ENCODE measurements at regions not wholly inside any gene's neighbourhood (a gene's known extent, or its start where the extent isn't known, plus 50 kb on each side); places are given as distances from the start of the nearest gene placed in this dataset.

GRCh38 chr20:21622097-21622857, 83.2 kb upstream of the PAX1 start:
- H3K4me2 ChIP-seq, result no peak overlapping the region
- no peak for TF ChIP-seq CREB1 (CRISPR knock-in tag; IDR thresholded peaks at IDR 0.05; ENCODE audit: low read depth)
- H3K79me2 ChIP-seq (replicated peaks; ENCODE audit: insufficient read depth), result no peaks in the 10 kb centered on the region
- 0 out of 2 replicates have a peak overlapping the region, but pooled peaks have one; percentile 19 for H2AFZ ChIP-seq
- no peaks in the 10 kb centered on the region for H3K4me1 ChIP-seq (ENCODE audit: insufficient read depth)
- Mint-ChIP-seq H3K36me3 (ENCODE audit: low read depth) (no peaks in the 10 kb centered on the region; the same call in 2 of the 3 replicates), H3K27ac (no peak overlapping the region), H3K9me3 (peaks cover 8% of the 10 kb centered on the region), H3K4me1 (peaks cover 3% of the 10 kb centered on the region), H3K27me3 (ENCODE audit: insufficient read depth, low read depth, poor library complexity) (no peaks in the 10 kb centered on the region), H3K4me3 (no peak overlapping the region)
- H3F3A ChIP-seq (replicated peaks; ENCODE audit: low read depth), result no peaks in the 10 kb centered on the region
- H3K4me3 ChIP-seq, result no peak overlapping the region
- ATAC-seq, result no peak
- no peaks in the 10 kb centered on the region for H3K27me3 ChIP-seq (ENCODE audit: insufficient read depth)
- no peak overlapping the region for H3K27ac ChIP-seq (ENCODE audit: low read depth)
- H4K20me1 ChIP-seq (replicated peaks; ENCODE audit: insufficient read depth), result no peaks in the 10 kb centered on the region
- DNase-seq (ENCODE audit: low spot score), result no peak
- peaks cover 4% of the 10 kb centered on the region; the same call in 1 of the 2 replicates for H3K36me3 ChIP-seq (ENCODE audit: insufficient read depth)
- H3K9me2 ChIP-seq (ENCODE audit: insufficient read depth), result no peaks in the 10 kb centered on the region

GRCh38 chr20:21618759-21619416, 86.6 kb upstream of the PAX1 start:
- Histone ChIP-seq H3K4me3 (no peak overlapping the region), H3K27ac (ENCODE audit: low read depth) (no peak overlapping the region), H3K27me3 (ENCODE audit: insufficient read depth) (no peaks in the 10 kb centered on the region), H3K36me3 (ENCODE audit: insufficient read depth) (no peaks in the 10 kb centered on the region), H2AFZ (no peak overlapping the region), H3K4me1 (ENCODE audit: insufficient read depth) (no peaks in the 10 kb centered on the region), H3K4me2 (no peak overlapping the region), H3F3A (replicated peaks; ENCODE audit: low read depth) (no peaks in the 10 kb centered on the region), H4K20me1 (replicated peaks; ENCODE audit: insufficient read depth) (no peaks in the 10 kb centered on the region), H3K9me2 (ENCODE audit: insufficient read depth) (no peaks in the 10 kb centered on the region), H3K79me2 (replicated peaks; ENCODE audit: insufficient read depth) (no peaks in the 10 kb centered on the region)
- Mint-ChIP-seq H3K27me3 (ENCODE audit: insufficient read depth, low read depth, poor library complexity) (no peaks in the 10 kb centered on the region), H3K9me3 (no peaks in the 10 kb centered on the region), H3K4me1 (peaks cover 3% of the 10 kb centered on the region; the same call in 2 of the 3 replicates), H3K27ac (no peak overlapping the region), H3K36me3 (ENCODE audit: low read depth) (no peaks in the 10 kb centered on the region), H3K4me3 (no peak overlapping the region)
- DNase-seq (ENCODE audit: low spot score), result no peak
- ATAC-seq, result no peak
- TF ChIP-seq ETS1 (IDR thresholded peaks at IDR 0.05), result no peak
- TF ChIP-seq JUNB (IDR thresholded peaks at IDR 0.05; ENCODE audit: unreplicated experiment), result no peak
- no peak for TF ChIP-seq ZNF331 (CRISPR knock-in tag; IDR thresholded peaks at IDR 0.05; ENCODE audit: low read depth)
- no peak for TF ChIP-seq POLR2AphosphoS5 (IDR thresholded peaks at IDR 0.05; ENCODE audit: low read depth)
- TF ChIP-seq, protein P1, sequence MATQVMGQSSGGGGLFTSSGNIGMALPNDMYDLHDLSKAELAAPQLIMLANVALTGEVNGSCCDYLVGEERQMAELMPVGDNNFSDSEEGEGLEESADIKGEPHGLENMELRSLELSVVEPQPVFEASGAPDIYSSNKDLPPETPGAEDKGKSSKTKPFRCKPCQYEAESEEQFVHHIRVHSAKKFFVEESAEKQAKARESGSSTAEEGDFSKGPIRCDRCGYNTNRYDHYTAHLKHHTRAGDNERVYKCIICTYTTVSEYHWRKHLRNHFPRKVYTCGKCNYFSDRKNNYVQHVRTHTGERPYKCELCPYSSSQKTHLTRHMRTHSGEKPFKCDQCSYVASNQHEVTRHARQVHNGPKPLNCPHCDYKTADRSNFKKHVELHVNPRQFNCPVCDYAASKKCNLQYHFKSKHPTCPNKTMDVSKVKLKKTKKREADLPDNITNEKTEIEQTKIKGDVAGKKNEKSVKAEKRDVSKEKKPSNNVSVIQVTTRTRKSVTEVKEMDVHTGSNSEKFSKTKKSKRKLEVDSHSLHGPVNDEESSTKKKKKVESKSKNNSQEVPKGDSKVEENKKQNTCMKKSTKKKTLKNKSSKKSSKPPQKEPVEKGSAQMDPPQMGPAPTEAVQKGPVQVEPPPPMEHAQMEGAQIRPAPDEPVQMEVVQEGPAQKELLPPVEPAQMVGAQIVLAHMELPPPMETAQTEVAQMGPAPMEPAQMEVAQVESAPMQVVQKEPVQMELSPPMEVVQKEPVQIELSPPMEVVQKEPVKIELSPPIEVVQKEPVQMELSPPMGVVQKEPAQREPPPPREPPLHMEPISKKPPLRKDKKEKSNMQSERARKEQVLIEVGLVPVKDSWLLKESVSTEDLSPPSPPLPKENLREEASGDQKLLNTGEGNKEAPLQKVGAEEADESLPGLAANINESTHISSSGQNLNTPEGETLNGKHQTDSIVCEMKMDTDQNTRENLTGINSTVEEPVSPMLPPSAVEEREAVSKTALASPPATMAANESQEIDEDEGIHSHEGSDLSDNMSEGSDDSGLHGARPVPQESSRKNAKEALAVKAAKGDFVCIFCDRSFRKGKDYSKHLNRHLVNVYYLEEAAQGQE (IDR thresholded peaks at IDR 0.05; ENCODE audit: unreplicated experiment), result no peak
- TF ChIP-seq, protein P2, sequence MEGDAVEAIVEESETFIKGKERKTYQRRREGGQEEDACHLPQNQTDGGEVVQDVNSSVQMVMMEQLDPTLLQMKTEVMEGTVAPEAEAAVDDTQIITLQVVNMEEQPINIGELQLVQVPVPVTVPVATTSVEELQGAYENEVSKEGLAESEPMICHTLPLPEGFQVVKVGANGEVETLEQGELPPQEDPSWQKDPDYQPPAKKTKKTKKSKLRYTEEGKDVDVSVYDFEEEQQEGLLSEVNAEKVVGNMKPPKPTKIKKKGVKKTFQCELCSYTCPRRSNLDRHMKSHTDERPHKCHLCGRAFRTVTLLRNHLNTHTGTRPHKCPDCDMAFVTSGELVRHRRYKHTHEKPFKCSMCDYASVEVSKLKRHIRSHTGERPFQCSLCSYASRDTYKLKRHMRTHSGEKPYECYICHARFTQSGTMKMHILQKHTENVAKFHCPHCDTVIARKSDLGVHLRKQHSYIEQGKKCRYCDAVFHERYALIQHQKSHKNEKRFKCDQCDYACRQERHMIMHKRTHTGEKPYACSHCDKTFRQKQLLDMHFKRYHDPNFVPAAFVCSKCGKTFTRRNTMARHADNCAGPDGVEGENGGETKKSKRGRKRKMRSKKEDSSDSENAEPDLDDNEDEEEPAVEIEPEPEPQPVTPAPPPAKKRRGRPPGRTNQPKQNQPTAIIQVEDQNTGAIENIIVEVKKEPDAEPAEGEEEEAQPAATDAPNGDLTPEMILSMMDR (conservative IDR thresholded peaks at IDR 0.05; ENCODE audit: low read depth in 2 of 2), result no peak
- no peak for TF ChIP-seq ZNF114 (CRISPR knock-in tag; IDR thresholded peaks at IDR 0.05)
- no peak for TF ChIP-seq STAT1 (IDR thresholded peaks at IDR 0.05; ENCODE audit: unreplicated experiment)
